ENCODE measurements at regions not wholly inside any gene's neighbourhood (a gene's known extent, or its start where the extent isn't known, plus 50 kb on each side); places are given as distances from the start of the nearest gene placed in this dataset.

GRCh38 chr6:25173246-25173645, 105.9 kb upstream of the CARMIL1 start:
- no peaks in the 10 kb centered on the region for H3K36me3 ChIP-seq (replicated peaks in 1 of 2; ENCODE audit: control insufficient read depth in 1 of 2, insufficient read depth in 2 of 2, low read length in 2 of 2)
- H3K4me1 ChIP-seq (ENCODE audit: insufficient read depth, low read length): peaks cover 9% of the 10 kb centered on the region
- no TSS peak for BruUV-seq (replicated peaks)
- ChIA-PET CTCF (ENCODE audit: low intra/inter-chr PET ratio, low total read pairs) (no interaction called here), POLR2A (no interaction called here)
- no peak overlapping the region for H3K9ac ChIP-seq (ENCODE audit: insufficient read depth, low read depth, low read length)
- no peaks in the 10 kb centered on the region for H3K9me3 ChIP-seq (ENCODE audit: low read length)
- 59% methylated on average over 1 of the region's 1 CpG for WGBS (ENCODE audit: low lambda C conversion rate)
- in situ Hi-C loops (cut with HindIII; ENCODE audit: extremely low pct_ligation_motif_present, low pct_unique_long_range_greater_than_20kb): no loop called here
- H3K79me2 ChIP-seq (ENCODE audit: insufficient read depth, low read length): no peaks in the 10 kb centered on the region
- ATAC-seq (no peak), DNase-seq (ENCODE audit: low spot score) (no peak), FAIRE-seq (no peak)
- TF ChIP-seq SCMH1 (CRISPR knock-in tag; IDR thresholded peaks at IDR 0.05; ENCODE audit: borderline replicate concordance) (no peak), AHR (CRISPR knock-in tag; IDR thresholded peaks at IDR 0.05) (no peak), ZNF441 (CRISPR knock-in tag; IDR thresholded peaks at IDR 0.05; ENCODE audit: borderline replicate concordance) (no peak), GPN1 (CRISPR knock-in tag; IDR thresholded peaks at IDR 0.05; ENCODE audit: borderline replicate concordance) (no peak), POGZ (CRISPR knock-in tag; IDR thresholded peaks at IDR 0.05) (no peak), ZNF773 (CRISPR knock-in tag; IDR thresholded peaks at IDR 0.05; ENCODE audit: borderline replicate concordance) (no peak), ZNF619 (CRISPR knock-in tag; IDR thresholded peaks at IDR 0.05) (no peak), CREBL2 (CRISPR knock-in tag; IDR thresholded peaks at IDR 0.05; ENCODE audit: borderline replicate concordance) (no peak), BCL6 (CRISPR knock-in tag; IDR thresholded peaks at IDR 0.05) (no peak), NR1H2 (CRISPR knock-in tag; IDR thresholded peaks at IDR 0.05; ENCODE audit: borderline replicate concordance, low read depth) (no peak), NAIF1 (CRISPR knock-in tag; IDR thresholded peaks at IDR 0.05; ENCODE audit: borderline replicate concordance) (no peak), ZNF607 (CRISPR knock-in tag; IDR thresholded peaks at IDR 0.05; ENCODE audit: borderline replicate concordance) (no peak), TAF1 (CRISPR knock-in tag; IDR thresholded peaks at IDR 0.05) (no peak), FOSL1 (CRISPR knock-in tag; IDR thresholded peaks at IDR 0.05; ENCODE audit: borderline replicate concordance) (no peak), MYC (CRISPR knock-in tag; IDR thresholded peaks at IDR 0.05; ENCODE audit: borderline replicate concordance) (no peak), ZNF572 (CRISPR knock-in tag; IDR thresholded peaks at IDR 0.05) (no peak), YEATS4 (CRISPR knock-in tag; IDR thresholded peaks at IDR 0.05; ENCODE audit: borderline replicate concordance) (no peak), ASH2L (IDR thresholded peaks at IDR 0.05; ENCODE audit: insufficient read length, low read depth, low read length) (no peak), MAZ (IDR thresholded peaks at IDR 0.05; ENCODE audit: borderline replicate concordance, low read depth, low read length) (no peak), MAZ (CRISPR knock-in tag; IDR thresholded peaks at IDR 0.05; ENCODE audit: low read depth) (no peak)
- H2AFZ ChIP-seq (ENCODE audit: low read length): no peak overlapping the region
- H3K4me3 ChIP-seq (replicated peaks in 1 of 3; ENCODE audit: insufficient read depth in 1 of 3, low read depth in 2 of 3, low read length in 3 of 3): no peak overlapping the region
- peaks cover 0 to 8% of the 10 kb centered on the region in 2 experiments; a peak in 2 of 5 replicates for H3K27me3 ChIP-seq (ENCODE audit: control insufficient read depth in 1 of 2, insufficient read depth in 2 of 2, low read length in 2 of 2)
- no peaks in the 10 kb centered on the region for H4K20me1 ChIP-seq (ENCODE audit: insufficient read depth, low read length)
- intact Hi-C loops (cut with micrococcal nuclease; ENCODE audit: unreplicated experiment): no loop called here
- H3K4me2 ChIP-seq (ENCODE audit: low read depth, low read length): no peak overlapping the region
- H3K27ac ChIP-seq (ENCODE audit: extremely low read length, insufficient read depth, low read length): no peak overlapping the region
